ENCODE measurements at regions not wholly inside any gene's neighbourhood (a gene's known extent, or its start where the extent isn't known, plus 50 kb on each side); places are given as distances from the start of the nearest gene placed in this dataset.

GRCh38 chrX:22424122-22424915 is 151.6 kb downstream of the CBLL2 start:
- ATAC-seq, result no peak
- TF ChIP-seq PPARA (CRISPR knock-in tag; IDR thresholded peaks at IDR 0.05; ENCODE audit: borderline replicate concordance) (no peak), ISL1 (CRISPR knock-in tag; IDR thresholded peaks at IDR 0.05) (no peak), ZFP30 (CRISPR knock-in tag; IDR thresholded peaks at IDR 0.05) (no peak), ZNF8 (CRISPR knock-in tag; IDR thresholded peaks at IDR 0.05) (no peak), ZFP3 (CRISPR knock-in tag; IDR thresholded peaks at IDR 0.05) (no peak), ZNF565 (CRISPR knock-in tag; conservative IDR thresholded peaks at IDR 0.05; ENCODE audit: low read depth) (no peak), PATZ1 (CRISPR knock-in tag; IDR thresholded peaks at IDR 0.05; ENCODE audit: borderline replicate concordance) (no peak), SNAI2 (CRISPR knock-in tag; IDR thresholded peaks at IDR 0.05) (no peak), GLIS3 (CRISPR knock-in tag; IDR thresholded peaks at IDR 0.05) (no peak), CREB5 (CRISPR knock-in tag; IDR thresholded peaks at IDR 0.05; ENCODE audit: low read depth) (no peak), TOX (CRISPR knock-in tag; IDR thresholded peaks at IDR 0.05; ENCODE audit: borderline replicate concordance) (no peak), ARNTL (CRISPR knock-in tag; IDR thresholded peaks at IDR 0.05; ENCODE audit: borderline replicate concordance, low read depth) (no peak)

GRCh38 chrX:22424919-22425318 is 152.2 kb downstream of the CBLL2 start:
- no peak for ATAC-seq
- TF ChIP-seq SNAI2 (CRISPR knock-in tag; IDR thresholded peaks at IDR 0.05) (no peak), BACH2 (CRISPR knock-in tag; IDR thresholded peaks at IDR 0.05; ENCODE audit: borderline replicate concordance) (no peak), CREB5 (CRISPR knock-in tag; IDR thresholded peaks at IDR 0.05; ENCODE audit: low read depth) (no peak), ISL1 (CRISPR knock-in tag; IDR thresholded peaks at IDR 0.05) (no peak), OSR1 (CRISPR knock-in tag; IDR thresholded peaks at IDR 0.05) (no peak), ZFP30 (CRISPR knock-in tag; IDR thresholded peaks at IDR 0.05) (no peak), CSRNP3 (CRISPR knock-in tag; IDR thresholded peaks at IDR 0.05) (no peak), ESRRG (CRISPR knock-in tag; IDR thresholded peaks at IDR 0.05) (no peak), ZC3H10 (CRISPR knock-in tag; IDR thresholded peaks at IDR 0.05) (no peak), PPARA (CRISPR knock-in tag; IDR thresholded peaks at IDR 0.05; ENCODE audit: borderline replicate concordance) (no peak), GLIS3 (CRISPR knock-in tag; IDR thresholded peaks at IDR 0.05) (no peak), RARB (CRISPR knock-in tag; IDR thresholded peaks at IDR 0.05) (no peak)
- TF ChIP-seq, protein P1, sequence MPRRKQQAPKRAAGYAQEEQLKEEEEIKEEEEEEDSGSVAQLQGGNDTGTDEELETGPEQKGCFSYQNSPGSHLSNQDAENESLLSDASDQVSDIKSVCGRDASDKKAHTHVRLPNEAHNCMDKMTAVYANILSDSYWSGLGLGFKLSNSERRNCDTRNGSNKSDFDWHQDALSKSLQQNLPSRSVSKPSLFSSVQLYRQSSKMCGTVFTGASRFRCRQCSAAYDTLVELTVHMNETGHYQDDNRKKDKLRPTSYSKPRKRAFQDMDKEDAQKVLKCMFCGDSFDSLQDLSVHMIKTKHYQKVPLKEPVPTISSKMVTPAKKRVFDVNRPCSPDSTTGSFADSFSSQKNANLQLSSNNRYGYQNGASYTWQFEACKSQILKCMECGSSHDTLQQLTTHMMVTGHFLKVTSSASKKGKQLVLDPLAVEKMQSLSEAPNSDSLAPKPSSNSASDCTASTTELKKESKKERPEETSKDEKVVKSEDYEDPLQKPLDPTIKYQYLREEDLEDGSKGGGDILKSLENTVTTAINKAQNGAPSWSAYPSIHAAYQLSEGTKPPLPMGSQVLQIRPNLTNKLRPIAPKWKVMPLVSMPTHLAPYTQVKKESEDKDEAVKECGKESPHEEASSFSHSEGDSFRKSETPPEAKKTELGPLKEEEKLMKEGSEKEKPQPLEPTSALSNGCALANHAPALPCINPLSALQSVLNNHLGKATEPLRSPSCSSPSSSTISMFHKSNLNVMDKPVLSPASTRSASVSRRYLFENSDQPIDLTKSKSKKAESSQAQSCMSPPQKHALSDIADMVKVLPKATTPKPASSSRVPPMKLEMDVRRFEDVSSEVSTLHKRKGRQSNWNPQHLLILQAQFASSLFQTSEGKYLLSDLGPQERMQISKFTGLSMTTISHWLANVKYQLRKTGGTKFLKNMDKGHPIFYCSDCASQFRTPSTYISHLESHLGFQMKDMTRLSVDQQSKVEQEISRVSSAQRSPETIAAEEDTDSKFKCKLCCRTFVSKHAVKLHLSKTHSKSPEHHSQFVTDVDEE (CRISPR knock-in tag; IDR thresholded peaks at IDR 0.05), result no peak

GRCh38 chrX:22429704-22430103 is 157.0 kb downstream of the CBLL2 start:
- no peak for ATAC-seq
- TF ChIP-seq ZNF70 (CRISPR knock-in tag; IDR thresholded peaks at IDR 0.05) (no peak), TOX (CRISPR knock-in tag; IDR thresholded peaks at IDR 0.05; ENCODE audit: borderline replicate concordance) (no peak), ZFP30 (CRISPR knock-in tag; IDR thresholded peaks at IDR 0.05) (no peak), CSRNP3 (CRISPR knock-in tag; IDR thresholded peaks at IDR 0.05) (no peak), GLIS3 (CRISPR knock-in tag; IDR thresholded peaks at IDR 0.05) (no peak), ZNF8 (CRISPR knock-in tag; IDR thresholded peaks at IDR 0.05) (no peak), ZC3H10 (CRISPR knock-in tag; IDR thresholded peaks at IDR 0.05) (no peak), ISL1 (CRISPR knock-in tag; IDR thresholded peaks at IDR 0.05) (no peak), CREB5 (CRISPR knock-in tag; IDR thresholded peaks at IDR 0.05; ENCODE audit: low read depth) (no peak), OSR1 (CRISPR knock-in tag; IDR thresholded peaks at IDR 0.05) (no peak), CSDC2 (CRISPR knock-in tag; IDR thresholded peaks at IDR 0.05) (no peak), ARNTL (CRISPR knock-in tag; IDR thresholded peaks at IDR 0.05; ENCODE audit: borderline replicate concordance, low read depth) (no peak), PATZ1 (CRISPR knock-in tag; IDR thresholded peaks at IDR 0.05; ENCODE audit: borderline replicate concordance) (no peak)
